GM13976 (cell line): ENCODE measurements at regions not wholly inside any gene's neighbourhood (a gene's known extent, or its start where the extent isn't known, plus 50 kb on each side); places are given as distances from the start of the nearest gene placed in this dataset.

Source experiments
- DNase-seq: peaks from one replicate; pipeline ENCODE4 v3.0.0; 2012; ENCODE audit warnings: low spot score
- in situ Hi-C: fragments of 300-500 bp; cut with MboI; formaldehyde crosslinking; loops from one replicate; pipeline ENCODE4 v1.12.0; 2022; ENCODE audit warnings: low sequenced_read_pairs, mixed read lengths, inconsistent platforms; ENCODE audit not compliant: unreplicated experiment
- TF ChIP-seq, protein P1 (sequence below): IDR thresholded peaks from 2 replicates; pipeline ENCODE4 v1.5.1; 2012; ENCODE audit warnings: borderline replicate concordance, mild to moderate bottlenecking; ENCODE audit not compliant: insufficient read depth; ENCODE audit errors: extremely low read depth, missing control alignments, control extremely low read depth

DNA sequence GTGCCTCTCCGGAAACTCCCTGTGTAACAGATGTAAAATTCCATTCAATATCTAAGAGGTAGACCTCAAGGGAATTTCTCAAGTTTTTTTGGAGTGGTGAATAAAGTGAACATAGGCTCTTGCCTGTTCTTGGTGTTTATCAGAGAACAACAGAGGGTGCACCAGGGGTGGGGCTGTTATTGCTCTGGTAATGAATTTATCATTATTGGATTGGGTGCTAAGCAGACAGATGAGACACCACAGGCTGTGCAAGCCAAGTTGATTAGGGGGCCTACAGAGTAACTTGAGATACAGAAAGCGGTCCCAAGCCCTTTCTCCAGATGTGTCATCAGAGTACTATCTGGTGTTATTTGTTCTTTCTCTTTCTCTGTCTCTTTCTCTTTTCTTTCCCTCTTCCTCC is 286.3 kb downstream of the OSR1 start:
- TF ChIP-seq, protein P1, sequence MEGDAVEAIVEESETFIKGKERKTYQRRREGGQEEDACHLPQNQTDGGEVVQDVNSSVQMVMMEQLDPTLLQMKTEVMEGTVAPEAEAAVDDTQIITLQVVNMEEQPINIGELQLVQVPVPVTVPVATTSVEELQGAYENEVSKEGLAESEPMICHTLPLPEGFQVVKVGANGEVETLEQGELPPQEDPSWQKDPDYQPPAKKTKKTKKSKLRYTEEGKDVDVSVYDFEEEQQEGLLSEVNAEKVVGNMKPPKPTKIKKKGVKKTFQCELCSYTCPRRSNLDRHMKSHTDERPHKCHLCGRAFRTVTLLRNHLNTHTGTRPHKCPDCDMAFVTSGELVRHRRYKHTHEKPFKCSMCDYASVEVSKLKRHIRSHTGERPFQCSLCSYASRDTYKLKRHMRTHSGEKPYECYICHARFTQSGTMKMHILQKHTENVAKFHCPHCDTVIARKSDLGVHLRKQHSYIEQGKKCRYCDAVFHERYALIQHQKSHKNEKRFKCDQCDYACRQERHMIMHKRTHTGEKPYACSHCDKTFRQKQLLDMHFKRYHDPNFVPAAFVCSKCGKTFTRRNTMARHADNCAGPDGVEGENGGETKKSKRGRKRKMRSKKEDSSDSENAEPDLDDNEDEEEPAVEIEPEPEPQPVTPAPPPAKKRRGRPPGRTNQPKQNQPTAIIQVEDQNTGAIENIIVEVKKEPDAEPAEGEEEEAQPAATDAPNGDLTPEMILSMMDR = no peak
- DNase-seq = no peak
- in situ Hi-C loops = no loop called here

DNA sequence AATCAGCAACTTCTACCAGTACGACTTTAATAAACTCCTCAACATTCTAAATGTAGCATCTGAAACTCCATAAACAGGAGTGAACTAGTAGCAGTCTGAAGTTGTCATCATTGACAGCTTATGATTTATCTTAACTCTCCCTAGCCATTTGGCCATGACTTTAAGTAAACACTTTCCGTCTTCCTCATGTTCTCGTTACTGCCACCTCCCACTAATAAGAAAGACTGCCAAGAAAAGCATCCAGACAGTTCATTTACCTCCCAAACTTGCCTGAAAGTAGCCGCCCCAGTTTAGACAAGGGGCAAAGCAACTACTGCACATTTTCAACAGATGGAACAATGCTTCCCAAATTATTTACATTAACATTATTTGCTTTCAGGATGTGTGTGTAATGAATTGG is 287.5 kb downstream of the OSR1 start:
- no peak for DNase-seq
- in situ Hi-C loops = no loop called here
- TF ChIP-seq, protein P1 = no peak

DNA sequence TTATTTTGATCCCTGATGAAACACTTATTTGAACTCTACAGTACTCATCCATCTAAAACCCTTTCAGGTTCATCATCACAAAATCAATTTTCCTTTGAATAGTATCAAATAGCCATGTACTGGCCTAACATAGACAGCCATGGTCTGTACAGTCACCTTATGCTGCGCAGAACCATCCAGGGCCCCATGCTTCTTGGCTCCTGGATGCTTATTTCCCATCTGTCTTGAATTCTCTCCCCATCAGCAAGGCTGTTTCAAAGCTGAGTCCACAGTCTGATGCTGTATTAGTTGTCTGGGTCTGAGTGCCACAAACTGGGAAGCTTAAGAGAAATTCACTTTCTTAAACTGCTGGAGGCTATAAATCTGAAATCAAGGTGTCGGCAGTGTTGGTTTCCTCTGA is 290.2 kb downstream of the OSR1 start:
- in situ Hi-C loops = no loop called here
- no peak for DNase-seq
- TF ChIP-seq, protein P1 = no peak

DNA sequence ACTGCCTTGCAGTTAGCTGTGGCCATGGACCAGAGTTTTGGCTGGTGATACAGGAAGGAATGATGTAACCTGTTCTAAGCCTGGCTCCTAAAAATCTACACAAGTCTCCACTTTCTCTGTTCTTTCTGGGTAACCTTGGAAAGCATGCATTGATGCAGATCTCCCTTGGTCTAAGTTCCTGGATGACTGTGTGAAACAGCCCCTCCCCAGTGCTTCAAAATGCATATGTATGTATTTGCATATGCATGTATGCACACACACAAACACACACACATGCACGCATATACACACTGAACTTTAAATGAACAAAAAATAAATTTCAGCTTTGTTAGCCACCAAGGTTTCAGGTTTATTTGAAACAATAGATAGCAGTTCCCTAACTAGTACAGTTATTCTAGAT is 296.1 kb downstream of the OSR1 start:
- DNase-seq = no peak
- TF ChIP-seq, protein P1 = no peak
- in situ Hi-C loops = no loop called here

DNA sequence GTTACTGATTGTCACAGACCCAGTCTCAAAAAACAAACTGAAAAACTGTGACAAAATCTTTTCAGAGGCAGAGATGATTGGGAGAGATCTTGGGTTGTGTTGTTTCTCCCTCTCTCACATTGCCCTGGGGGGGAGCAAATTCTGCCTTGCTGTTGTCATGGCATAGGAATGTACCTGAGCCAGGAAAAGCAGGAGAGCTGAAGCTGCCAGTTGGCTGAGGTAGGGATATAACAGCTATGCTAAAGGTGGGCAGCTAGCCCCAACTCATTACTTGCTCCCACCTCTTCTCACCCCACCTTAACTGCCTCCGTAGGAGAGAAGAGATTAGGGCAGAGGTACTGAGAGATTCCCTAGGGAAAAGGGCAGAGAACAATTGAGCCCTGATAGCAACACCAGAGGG is 299.3 kb downstream of the OSR1 start:
- in situ Hi-C loops = no loop called here
- TF ChIP-seq, protein P1 = no peak
- DNase-seq = no peak

DNA sequence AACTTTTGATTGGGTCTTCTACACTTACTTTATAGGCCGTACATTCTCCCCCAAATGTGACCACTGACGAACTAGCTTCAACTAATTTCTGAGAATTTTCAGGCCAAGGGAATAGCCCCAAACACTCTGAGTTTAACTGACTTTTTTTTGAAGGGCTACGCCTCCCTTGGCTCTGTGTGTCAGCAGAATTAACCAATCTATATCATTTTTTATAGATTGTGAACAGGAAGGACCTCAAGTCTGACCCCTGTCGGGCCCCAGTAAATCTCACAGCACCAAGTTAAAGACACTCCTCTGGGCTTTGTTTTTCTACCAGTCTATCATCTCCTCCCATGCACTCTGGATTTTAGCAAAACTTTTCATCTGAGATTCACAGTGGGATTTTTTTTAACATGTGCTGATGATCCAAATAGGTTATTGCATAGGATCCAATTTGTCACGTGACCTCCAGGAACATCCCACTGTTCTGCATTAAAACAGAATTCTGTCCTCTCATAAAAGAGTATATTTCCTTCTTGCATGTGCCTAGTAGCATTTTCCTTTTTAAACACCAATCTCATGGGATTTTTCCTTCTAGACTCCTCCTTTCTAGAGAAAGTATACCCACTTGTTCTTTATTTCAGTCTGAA is 307.1 kb downstream of the OSR1 start:
- no peak for DNase-seq
- in situ Hi-C loops = no loop called here
- TF ChIP-seq, protein P1 = no peak
